ENCODE measurements at regions not wholly inside any gene's neighbourhood (a gene's known extent, or its start where the extent isn't known, plus 50 kb on each side); places are given as distances from the start of the nearest gene placed in this dataset.

GRCh38 chr2:11910971-11911370 is 164.5 kb downstream of the LPIN1 start:
- Histone ChIP-seq H3K4me3 (no peak overlapping the region), H3K9me3 (peaks cover 0 to 10% (median 0%) of the 10 kb centered on the region in 4 donors), H3K27ac (no peak overlapping the region), H3K36me3 (no peaks in the 10 kb centered on the region), H3K27me3 (no peaks in the 10 kb centered on the region), H3K4me1 (no peaks in the 10 kb centered on the region)
- DNase-seq (ENCODE audit: low spot score in 2 of 2) = no peak
- 94% methylated on average over 3 of the region's 3 CpGs for WGBS, 2 donors
- TF ChIP-seq EP300 (IDR thresholded peaks at IDR 0.05) = no peak
- TF ChIP-seq POLR2A (IDR thresholded peaks at IDR 0.05) = no peak
- no peak for TF ChIP-seq CTCF (IDR thresholded peaks at IDR 0.05)

GRCh38 chr2:11912980-11913379 is 166.5 kb downstream of the LPIN1 start:
- H3K36me3 ChIP-seq = no peaks in the 10 kb centered on the region
- H3K27ac ChIP-seq = no peak overlapping the region
- H3K9me3 ChIP-seq = peaks cover 0 to 5% (median 0%) of the 10 kb centered on the region in 4 donors
- H3K4me3 ChIP-seq = no peak overlapping the region
- DNase-seq (ENCODE audit: low spot score in 2 of 2) = no peak
- WGBS, 2 donors = 90 to 92% methylated on average over 1 of the region's 1 CpG
- no peaks in the 10 kb centered on the region for H3K4me1 ChIP-seq
- TF ChIP-seq EP300 (IDR thresholded peaks at IDR 0.05) = no peak
- TF ChIP-seq CTCF (IDR thresholded peaks at IDR 0.05) = no peak
- TF ChIP-seq POLR2A (IDR thresholded peaks at IDR 0.05) = no peak
- H3K27me3 ChIP-seq = no peaks in the 10 kb centered on the region

- Histone ChIP-seq H3K4me3 (no peak overlapping the region), H3K27ac (no peak overlapping the region), H3K4me1 (no peaks in the 10 kb centered on the region), H3K27me3 (no peaks in the 10 kb centered on the region), H3K9me3 (peaks cover 0 to 5% (median 0%) of the 10 kb centered on the region in 4 donors), H3K36me3 (no peaks in the 10 kb centered on the region)
- no peak for TF ChIP-seq POLR2A (IDR thresholded peaks at IDR 0.05)
- no peak for TF ChIP-seq EP300 (IDR thresholded peaks at IDR 0.05)
- TF ChIP-seq CTCF (IDR thresholded peaks at IDR 0.05) = no peak
- no peak for DNase-seq (ENCODE audit: low spot score in 2 of 2)
- 85 to 98% methylated on average over 7 of the region's 7 CpGs for WGBS, 2 donors
These were observed 168.0 kb downstream of the LPIN1 start for GRCh38 chr2:11914455-11914854.

GRCh38 chr2:11915650-11916049 is 169.2 kb downstream of the LPIN1 start:
- H3K36me3 ChIP-seq = no peaks in the 10 kb centered on the region
- H3K4me3 ChIP-seq = no peak overlapping the region
- H3K9me3 ChIP-seq = peaks cover 0 to 5% (median 0%) of the 10 kb centered on the region in 4 donors
- H3K27ac ChIP-seq = no peak overlapping the region
- no peak for DNase-seq (ENCODE audit: low spot score in 2 of 2)
- H3K4me1 ChIP-seq = no peaks in the 10 kb centered on the region
- no peaks in the 10 kb centered on the region for H3K27me3 ChIP-seq
- no peak for TF ChIP-seq CTCF (IDR thresholded peaks at IDR 0.05)
- no peak for TF ChIP-seq EP300 (IDR thresholded peaks at IDR 0.05)
- TF ChIP-seq POLR2A (IDR thresholded peaks at IDR 0.05) = no peak
- 85 to 89% methylated on average over 4 of the region's 4 CpGs for whole genome bisulfite sequencing, 2 donors

GRCh38 chr2:11919953-11920352 is 173.5 kb downstream of the LPIN1 start:
- Histone ChIP-seq H3K27ac (no peak overlapping the region), H3K36me3 (no peaks in the 10 kb centered on the region), H3K4me1 (no peaks in the 10 kb centered on the region), H3K4me3 (no peak overlapping the region), H3K27me3 (no peaks in the 10 kb centered on the region), H3K9me3 (no peaks in the 10 kb centered on the region)
- WGBS, 2 donors = 97 to 100% methylated on average over 2 of the region's 2 CpGs
- no peak for DNase-seq (ENCODE audit: low spot score in 2 of 2)
- TF ChIP-seq POLR2A (IDR thresholded peaks at IDR 0.05) (no peak), EP300 (IDR thresholded peaks at IDR 0.05) (no peak), CTCF (IDR thresholded peaks at IDR 0.05) (no peak)

Data from tibial nerve (tissue), 4 donors.